ENCODE measurements at regions not wholly inside any gene's neighbourhood (a gene's known extent, or its start where the extent isn't known, plus 50 kb on each side); places are given as distances from the start of the nearest gene placed in this dataset.

- ATAC-seq (replicated peaks in 1 of 2) (no peak), DNase-seq (no peak)
- Mint-ChIP-seq H3K36me3 (ENCODE audit: insufficient read depth in 2 of 2) (no peaks in the 10 kb centered on the region), H3K27ac (no peak overlapping the region), H3K4me3 (no peak overlapping the region), H3K4me1 (ENCODE audit: low read depth) (no peaks in the 10 kb centered on the region), H3K27me3 (ENCODE audit: low read depth) (no peaks in the 10 kb centered on the region), H3K9me3 (no peaks in the 10 kb centered on the region)
Observed at GRCh38 chr15:47616876-47617275, 100.4 kb upstream of the SEMA6D start.

GRCh38 chr15:47618241-47618640, 99.1 kb upstream of the SEMA6D start:
- no peak for ATAC-seq (replicated peaks in 1 of 2)
- H3K27ac Mint-ChIP-seq, result no peak overlapping the region
- no peak for DNase-seq
- H3K9me3 Mint-ChIP-seq, result no peaks in the 10 kb centered on the region
- H3K36me3 Mint-ChIP-seq (ENCODE audit: insufficient read depth in 2 of 2), result no peaks in the 10 kb centered on the region
- H3K4me1 Mint-ChIP-seq (ENCODE audit: low read depth), result no peaks in the 10 kb centered on the region
- H3K4me3 Mint-ChIP-seq, result no peak overlapping the region
- H3K27me3 Mint-ChIP-seq (ENCODE audit: low read depth), result no peaks in the 10 kb centered on the region

- no peak for DNase-seq
- Mint-ChIP-seq H3K4me1 (ENCODE audit: low read depth) (no peaks in the 10 kb centered on the region), H3K36me3 (ENCODE audit: insufficient read depth in 2 of 2) (no peaks in the 10 kb centered on the region), H3K9me3 (no peaks in the 10 kb centered on the region), H3K4me3 (no peak overlapping the region), H3K27me3 (ENCODE audit: low read depth) (no peaks in the 10 kb centered on the region), H3K27ac (no peak overlapping the region)
- no peak for ATAC-seq (replicated peaks in 1 of 2)
Observed at GRCh38 chr15:47620960-47621681, 96.2 kb upstream of the SEMA6D start.

- no peaks in the 10 kb centered on the region for H3K36me3 Mint-ChIP-seq (ENCODE audit: insufficient read depth in 2 of 2)
- no peak overlapping the region for H3K4me3 Mint-ChIP-seq
- H3K27ac Mint-ChIP-seq, result no peak overlapping the region
- H3K4me1 Mint-ChIP-seq (ENCODE audit: low read depth), result no peaks in the 10 kb centered on the region
- no peak for DNase-seq
- H3K9me3 Mint-ChIP-seq, result no peaks in the 10 kb centered on the region
- ATAC-seq (replicated peaks in 1 of 2), result no peak
- no peaks in the 10 kb centered on the region for H3K27me3 Mint-ChIP-seq (ENCODE audit: low read depth)
Observed at GRCh38 chr15:47622055-47622454, 95.2 kb upstream of the SEMA6D start.

- H3K27ac Mint-ChIP-seq, result no peak overlapping the region
- no peaks in the 10 kb centered on the region for H3K27me3 Mint-ChIP-seq (ENCODE audit: low read depth)
- no peaks in the 10 kb centered on the region for H3K4me1 Mint-ChIP-seq (ENCODE audit: low read depth)
- no peak for DNase-seq
- H3K4me3 Mint-ChIP-seq, result no peak overlapping the region
- no peaks in the 10 kb centered on the region for H3K9me3 Mint-ChIP-seq
- ATAC-seq (replicated peaks in 1 of 2), result no peak
- no peaks in the 10 kb centered on the region for H3K36me3 Mint-ChIP-seq (ENCODE audit: insufficient read depth in 2 of 2)
Observed at GRCh38 chr15:47624503-47624902, 92.8 kb upstream of the SEMA6D start.

GRCh38 chr15:47639042-47639441, 78.3 kb upstream of the SEMA6D start:
- DNase-seq, result no peak
- Mint-ChIP-seq H3K27ac (no peak overlapping the region), H3K9me3 (no peaks in the 10 kb centered on the region), H3K36me3 (ENCODE audit: insufficient read depth in 2 of 2) (no peaks in the 10 kb centered on the region), H3K27me3 (ENCODE audit: low read depth) (peaks cover 6% of the 10 kb centered on the region), H3K4me1 (ENCODE audit: low read depth) (no peaks in the 10 kb centered on the region), H3K4me3 (no peak overlapping the region)
- no peak for ATAC-seq (replicated peaks in 1 of 2)

GRCh38 chr15:47640079-47640478, 77.2 kb upstream of the SEMA6D start:
- Mint-ChIP-seq H3K36me3 (ENCODE audit: insufficient read depth in 2 of 2) (no peaks in the 10 kb centered on the region), H3K4me3 (no peak overlapping the region), H3K4me1 (ENCODE audit: low read depth) (no peaks in the 10 kb centered on the region), H3K27ac (no peak overlapping the region), H3K27me3 (ENCODE audit: low read depth) (peaks cover 6% of the 10 kb centered on the region), H3K9me3 (no peaks in the 10 kb centered on the region)
- ATAC-seq (replicated peaks in 1 of 2), result no peak
- DNase-seq, result no peak

- Mint-ChIP-seq H3K27me3 (ENCODE audit: low read depth) (peaks cover 6% of the 10 kb centered on the region), H3K4me1 (ENCODE audit: low read depth) (no peaks in the 10 kb centered on the region), H3K27ac (no peak overlapping the region), H3K4me3 (no peak overlapping the region), H3K36me3 (ENCODE audit: insufficient read depth in 2 of 2) (no peaks in the 10 kb centered on the region), H3K9me3 (no peaks in the 10 kb centered on the region)
- ATAC-seq (replicated peaks in 1 of 2) (no peak), DNase-seq (no peak)
Observed at GRCh38 chr15:47640901-47641300, 76.4 kb upstream of the SEMA6D start.

- no peak for ATAC-seq (replicated peaks in 1 of 2)
- no peak for DNase-seq
- Mint-ChIP-seq H3K9me3 (no peaks in the 10 kb centered on the region), H3K27ac (no peak overlapping the region), H3K36me3 (ENCODE audit: insufficient read depth in 2 of 2) (no peaks in the 10 kb centered on the region), H3K4me1 (ENCODE audit: low read depth) (no peaks in the 10 kb centered on the region), H3K4me3 (no peak overlapping the region), H3K27me3 (ENCODE audit: low read depth) (peaks cover 6% of the 10 kb centered on the region)
Observed at GRCh38 chr15:47644722-47645121, 72.6 kb upstream of the SEMA6D start.

- H3K27ac Mint-ChIP-seq, result no peak overlapping the region
- no peaks in the 10 kb centered on the region for H3K27me3 Mint-ChIP-seq (ENCODE audit: low read depth)
- ATAC-seq (replicated peaks in 1 of 2) (no peak), DNase-seq (no peak)
- no peaks in the 10 kb centered on the region for H3K36me3 Mint-ChIP-seq (ENCODE audit: insufficient read depth in 2 of 2)
- no peak overlapping the region for H3K4me3 Mint-ChIP-seq
- peaks cover 0 to 2% of the 10 kb centered on the region in 2 donors for H3K9me3 Mint-ChIP-seq
- no peaks in the 10 kb centered on the region for H3K4me1 Mint-ChIP-seq (ENCODE audit: low read depth)
Observed at GRCh38 chr15:47650564-47650963, 66.7 kb upstream of the SEMA6D start.

- H3K4me1 Mint-ChIP-seq (ENCODE audit: low read depth), result no peaks in the 10 kb centered on the region
- no peak for ATAC-seq (replicated peaks in 1 of 2)
- no peak overlapping the region for H3K27ac Mint-ChIP-seq
- H3K36me3 Mint-ChIP-seq (ENCODE audit: insufficient read depth in 2 of 2), result no peaks in the 10 kb centered on the region
- H3K27me3 Mint-ChIP-seq (ENCODE audit: low read depth), result no peaks in the 10 kb centered on the region
- H3K4me3 Mint-ChIP-seq, result no peak overlapping the region
- peaks cover 0 to 2% of the 10 kb centered on the region in 2 donors for H3K9me3 Mint-ChIP-seq
- no peak for DNase-seq
Observed at GRCh38 chr15:47652328-47652727, 65.0 kb upstream of the SEMA6D start.

GRCh38 chr15:47652844-47653243, 64.5 kb upstream of the SEMA6D start:
- H3K4me1 Mint-ChIP-seq (ENCODE audit: low read depth), result no peaks in the 10 kb centered on the region
- H3K9me3 Mint-ChIP-seq, result peaks cover 0 to 2% of the 10 kb centered on the region in 2 donors
- H3K36me3 Mint-ChIP-seq (ENCODE audit: insufficient read depth in 2 of 2), result no peaks in the 10 kb centered on the region
- ATAC-seq (replicated peaks in 1 of 2) (no peak), DNase-seq (no peak)
- no peaks in the 10 kb centered on the region for H3K27me3 Mint-ChIP-seq (ENCODE audit: low read depth)
- H3K27ac Mint-ChIP-seq, result no peak overlapping the region
- no peak overlapping the region for H3K4me3 Mint-ChIP-seq

- Mint-ChIP-seq H3K27me3 (ENCODE audit: low read depth) (peaks cover 4% of the 10 kb centered on the region), H3K27ac (no peak overlapping the region), H3K9me3 (no peaks in the 10 kb centered on the region), H3K4me3 (no peak overlapping the region), H3K4me1 (ENCODE audit: low read depth) (no peaks in the 10 kb centered on the region), H3K36me3 (ENCODE audit: insufficient read depth in 2 of 2) (no peaks in the 10 kb centered on the region)
- ATAC-seq (replicated peaks in 1 of 2), result no peak
- DNase-seq, result no peak
Observed at GRCh38 chr15:47661661-47662180, 55.6 kb upstream of the SEMA6D start.

GRCh38 chr15:47663101-47663500, 54.2 kb upstream of the SEMA6D start:
- Mint-ChIP-seq H3K27ac (no peak overlapping the region), H3K27me3 (ENCODE audit: low read depth) (peaks cover 4% of the 10 kb centered on the region), H3K4me1 (ENCODE audit: low read depth) (no peaks in the 10 kb centered on the region), H3K36me3 (ENCODE audit: insufficient read depth in 2 of 2) (no peaks in the 10 kb centered on the region), H3K9me3 (peaks cover 0 to 2% of the 10 kb centered on the region in 2 donors), H3K4me3 (no peak overlapping the region)
- DNase-seq, result no peak
- ATAC-seq (replicated peaks in 1 of 2), result no peak
